ENCODE measurements at regions not wholly inside any gene's neighbourhood (a gene's known extent, or its start where the extent isn't known, plus 50 kb on each side); places are given as distances from the start of the nearest gene placed in this dataset.
A peak's percentile ranks its signal among the peaks of the same experiment; 100 is the strongest.

- DNase-seq (ENCODE audit: low read depth): no peak
- H3K4me3 ChIP-seq (ENCODE audit: low read depth, low read length): no peak overlapping the region
- TF ChIP-seq, protein P1, sequence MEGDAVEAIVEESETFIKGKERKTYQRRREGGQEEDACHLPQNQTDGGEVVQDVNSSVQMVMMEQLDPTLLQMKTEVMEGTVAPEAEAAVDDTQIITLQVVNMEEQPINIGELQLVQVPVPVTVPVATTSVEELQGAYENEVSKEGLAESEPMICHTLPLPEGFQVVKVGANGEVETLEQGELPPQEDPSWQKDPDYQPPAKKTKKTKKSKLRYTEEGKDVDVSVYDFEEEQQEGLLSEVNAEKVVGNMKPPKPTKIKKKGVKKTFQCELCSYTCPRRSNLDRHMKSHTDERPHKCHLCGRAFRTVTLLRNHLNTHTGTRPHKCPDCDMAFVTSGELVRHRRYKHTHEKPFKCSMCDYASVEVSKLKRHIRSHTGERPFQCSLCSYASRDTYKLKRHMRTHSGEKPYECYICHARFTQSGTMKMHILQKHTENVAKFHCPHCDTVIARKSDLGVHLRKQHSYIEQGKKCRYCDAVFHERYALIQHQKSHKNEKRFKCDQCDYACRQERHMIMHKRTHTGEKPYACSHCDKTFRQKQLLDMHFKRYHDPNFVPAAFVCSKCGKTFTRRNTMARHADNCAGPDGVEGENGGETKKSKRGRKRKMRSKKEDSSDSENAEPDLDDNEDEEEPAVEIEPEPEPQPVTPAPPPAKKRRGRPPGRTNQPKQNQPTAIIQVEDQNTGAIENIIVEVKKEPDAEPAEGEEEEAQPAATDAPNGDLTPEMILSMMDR (IDR thresholded peaks at IDR 0.05; ENCODE audit: low read depth, low read length): no peak
- TF ChIP-seq MAX (IDR thresholded peaks at IDR 0.05; ENCODE audit: low read depth, low read length): no peak
- no peak for TF ChIP-seq MYC (IDR thresholded peaks at IDR 0.05; ENCODE audit: low read depth, low read length)
- TF ChIP-seq POLR2A (IDR thresholded peaks at IDR 0.05; ENCODE audit: extremely low read depth, insufficient read length): no peak
Measured at GRCh38 chr6:169864148-169865020, 113.0 kb downstream of the ERMARD start.

- no peak overlapping the region for H3K4me3 ChIP-seq (ENCODE audit: low read depth, low read length)
- TF ChIP-seq MYC (IDR thresholded peaks at IDR 0.05; ENCODE audit: low read depth, low read length): no peak
- TF ChIP-seq POLR2A (IDR thresholded peaks at IDR 0.05; ENCODE audit: extremely low read depth, insufficient read length): no peak
- TF ChIP-seq, protein P1 (IDR thresholded peaks at IDR 0.05; ENCODE audit: low read depth, low read length): no peak
- DNase-seq (ENCODE audit: low read depth): no peak
Measured at GRCh38 chr6:169863710-169864109, 112.3 kb downstream of the ERMARD start.

DNA sequence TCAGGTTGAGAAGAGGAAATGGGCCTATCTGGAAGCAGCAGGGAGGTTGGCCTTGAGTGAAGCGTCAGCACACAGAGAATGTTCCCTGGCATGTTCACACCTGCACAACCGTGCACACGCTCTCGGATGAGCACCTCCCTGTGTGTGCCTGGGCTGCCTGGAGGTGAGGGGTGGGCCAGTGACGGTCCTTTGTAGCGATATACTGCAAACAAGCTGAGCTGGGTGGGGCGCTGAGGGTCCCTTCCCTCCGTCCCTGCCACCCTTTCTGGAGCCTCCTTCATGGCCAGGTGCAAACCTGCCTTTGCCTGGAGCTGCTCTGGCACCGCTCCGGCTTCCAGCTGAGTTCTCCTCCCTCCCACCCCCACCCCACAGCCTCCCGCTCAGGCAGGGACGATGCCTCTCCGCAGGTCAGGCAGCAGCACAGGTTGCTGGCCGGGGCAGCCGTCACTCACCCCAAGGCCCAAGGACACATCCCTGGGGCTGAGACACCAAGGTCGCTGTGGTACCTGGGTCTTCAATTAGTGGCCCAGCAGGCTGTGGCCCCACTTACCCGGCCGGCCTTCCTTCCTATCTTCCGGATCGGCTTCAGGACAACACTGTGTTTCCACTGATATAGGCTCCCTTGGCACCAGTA lies 111.6 kb downstream of the ERMARD start:
- no peak overlapping the region for H3K4me3 ChIP-seq (ENCODE audit: low read depth, low read length)
- TF ChIP-seq MYC (IDR thresholded peaks at IDR 0.05; ENCODE audit: low read depth, low read length) (no peak), MAX (IDR thresholded peaks at IDR 0.05; ENCODE audit: low read depth, low read length) (no peak), POLR2A (IDR thresholded peaks at IDR 0.05; ENCODE audit: extremely low read depth, insufficient read length) (no peak)
- TF ChIP-seq, protein P1 (IDR thresholded peaks at IDR 0.05; ENCODE audit: low read depth, low read length): no peak
- no peak for DNase-seq (ENCODE audit: low read depth)

GRCh38 chr6:169862043-169862891 lies 110.8 kb downstream of the ERMARD start:
- TF ChIP-seq POLR2A (IDR thresholded peaks at IDR 0.05; ENCODE audit: extremely low read depth, insufficient read length): no peak
- TF ChIP-seq, protein P1 (IDR thresholded peaks at IDR 0.05; ENCODE audit: low read depth, low read length): no peak
- TF ChIP-seq MAX (IDR thresholded peaks at IDR 0.05; ENCODE audit: low read depth, low read length): no peak
- TF ChIP-seq MYC (IDR thresholded peaks at IDR 0.05; ENCODE audit: low read depth, low read length): no peak
- H3K4me3 ChIP-seq (ENCODE audit: low read depth, low read length): no peak overlapping the region
- no peak for DNase-seq (ENCODE audit: low read depth)

- TF ChIP-seq MYC (IDR thresholded peaks at IDR 0.05; ENCODE audit: low read depth, low read length): no peak
- TF ChIP-seq, protein P1 (IDR thresholded peaks at IDR 0.05; ENCODE audit: low read depth, low read length): no peak
- no peak overlapping the region for H3K4me3 ChIP-seq (ENCODE audit: low read depth, low read length)
- DNase-seq (ENCODE audit: low read depth): peak; percentile 45
Measured at GRCh38 chr6:169861431-169862042, 110.1 kb downstream of the ERMARD start.
